Stomach (tissue), 8 donors: ENCODE measurements at regions not wholly inside any gene's neighbourhood (a gene's known extent, or its start where the extent isn't known, plus 50 kb on each side); places are given as distances from the start of the nearest gene placed in this dataset.

ENCODE experiments used
- DNase-seq, 2 donors: peaks; one replicate each; pipeline versions ENCODE4 v3.0.0 to v3.0.0-alpha.2; 2013 to 2019
- H3K27ac ChIP-seq, 5 donors: fragments of 200-600 bp in 4 of 5; sonication (generic) in 4 of 5; one replicate each; pipeline ENCODE4 v1.5.1; 2013 to 2019; ENCODE audit warnings: mild to moderate bottlenecking in 1 of 5, moderate library complexity in 1 of 5
- H3K27me3 ChIP-seq, 3 donors: fragments of 200-600 bp; sonication (generic); one replicate each; pipeline ENCODE4 v1.5.1; 2017 to 2019; ENCODE audit warnings: mixed run types in 1 of 3
- H3K36me3 ChIP-seq, 4 donors: fragments of 200-600 bp; sonication (generic); 1 replicate in 3 of 4; 2 replicates in 1 of 4; pipeline ENCODE4 v1.5.1; 2016 to 2019
- H3K4me1 ChIP-seq, 4 donors: fragments of 200-600 bp; sonication (generic); one replicate each; pipeline ENCODE4 v1.5.1; 2016 to 2019
- H3K4me3 ChIP-seq, 4 donors: fragments of 200-600 bp; sonication (generic) in 3 of 4; one replicate each; pipeline ENCODE4 v1.5.1; 2016 to 2019; ENCODE audit warnings: mild to moderate bottlenecking in 1 of 4
- H3K9me3 ChIP-seq, 4 donors: fragments of 200-600 bp; sonication (generic); one replicate each; pipeline ENCODE4 v1.5.1; 2016 to 2019
- CTCF ChIP-seq, 7 experiments: fragments of 450-650 bp in 4 of 7; fragments of 200-600 bp in 3 of 7; sonication (generic) in 3 of 7; IDR thresholded peaks; one replicate each; pipeline ENCODE4 v1.5.1; 2016 to 2019; ENCODE audit warnings: antibody characterized with exemption in 7 of 7, control low read depth in 2 of 7, mild to moderate bottlenecking in 1 of 7
- EP300 ChIP-seq: sonication (generic); formaldehyde crosslinking; IDR thresholded peaks from one replicate; pipeline ENCODE4 v1.6.1; 2017; ENCODE audit warnings: antibody characterized with exemption
- POLR2A ChIP-seq, 4 donors: fragments of 450-650 bp; IDR thresholded peaks; one replicate each; pipeline ENCODE4 v1.6.1; 2016; ENCODE audit warnings: antibody characterized with exemption in 4 of 4, control low read depth in 2 of 4, mild to moderate bottlenecking in 1 of 4, moderate library complexity in 1 of 4
- POLR2AphosphoS5 ChIP-seq, 3 donors: sonication (generic); formaldehyde crosslinking; IDR thresholded peaks; one replicate each; pipeline ENCODE4 v1.6.1; 2016; ENCODE audit warnings: antibody characterized with exemption in 3 of 3
- WGBS, 5 donors: extraction: QIAGEN DNeasy Blood & Tissue Kit in 3 of 5; methylation state at CpG; one replicate each; pipeline versions ENCODE4 v1.1.5 to v1.1.7; 2013 to 2018; 5-methylcytosine and 5-hydroxymethylcytosine counted together
- intact Hi-C: fragments of 100-400 bp; cut with DNase I; formaldehyde crosslinking; loops from one replicate; pipeline ENCODE4 v1.15.1; 2023; ENCODE audit warnings: low total_unique reads
- donor health status: healthy with polysubstance abuse.
- donor health status: Bipolar disorder and iron deficiency.
- donor health status: healthy.

GRCh38 chr6:140546640-140547039 lies 1172.2 kb upstream of the CITED2 start:
- Histone ChIP-seq H3K4me3 (no peak overlapping the region), H3K9me3 (no peaks in the 10 kb centered on the region), H3K27ac (no peak overlapping the region), H3K36me3 (no peaks in the 10 kb centered on the region), H3K27me3 (no peaks in the 10 kb centered on the region), H3K4me1 (no peaks in the 10 kb centered on the region)
- TF ChIP-seq POLR2AphosphoS5 (IDR thresholded peaks at IDR 0.05) = no peak
- TF ChIP-seq EP300 = no peak
- TF ChIP-seq POLR2A (IDR thresholded peaks at IDR 0.05) = no peak
- no peak for TF ChIP-seq CTCF (IDR thresholded peaks at IDR 0.05)
- intact Hi-C loops = no loop called here
- no peak for DNase-seq
- 65 to 83% (median 78%) methylated on average over 3 of the region's 3 CpGs for WGBS, 5 donors

- Histone ChIP-seq H3K9me3 (no peaks in the 10 kb centered on the region), H3K4me3 (no peak overlapping the region), H3K4me1 (no peaks in the 10 kb centered on the region), H3K36me3 (no peaks in the 10 kb centered on the region), H3K27ac (no peak overlapping the region), H3K27me3 (no peaks in the 10 kb centered on the region)
- TF ChIP-seq POLR2AphosphoS5 (IDR thresholded peaks at IDR 0.05) (no peak), CTCF (IDR thresholded peaks at IDR 0.05) (no peak), EP300 (no peak), POLR2A (IDR thresholded peaks at IDR 0.05) (no peak)
- intact Hi-C loops = no loop called here
- WGBS, 5 donors = 80 to 92% (median 90%) methylated on average over 3 of the region's 3 CpGs
- no peak for DNase-seq
Measured at GRCh38 chr6:140544431-140544830, 1170.0 kb upstream of the CITED2 start.

GRCh38 chr6:140542863-140543262 lies 1168.4 kb upstream of the CITED2 start:
- TF ChIP-seq EP300 = no peak
- no peak for TF ChIP-seq POLR2AphosphoS5 (IDR thresholded peaks at IDR 0.05)
- TF ChIP-seq POLR2A (IDR thresholded peaks at IDR 0.05) = no peak
- TF ChIP-seq CTCF (IDR thresholded peaks at IDR 0.05) = no peak
- intact Hi-C loops = no loop called here
- Histone ChIP-seq H3K27ac (no peak overlapping the region), H3K9me3 (no peaks in the 10 kb centered on the region), H3K36me3 (no peaks in the 10 kb centered on the region), H3K27me3 (no peaks in the 10 kb centered on the region), H3K4me1 (peaks cover 0 to 9% (median 2%) of the 10 kb centered on the region in 4 donors), H3K4me3 (no peak overlapping the region)
- 42 to 57% (median 44%) methylated on average over 3 of the region's 3 CpGs for WGBS, 5 donors
- DNase-seq = peak in 1 of 2 donors; percentile 39

- Histone ChIP-seq H3K36me3 (no peaks in the 10 kb centered on the region), H3K27me3 (no peaks in the 10 kb centered on the region), H3K9me3 (no peaks in the 10 kb centered on the region), H3K27ac (no peak overlapping the region), H3K4me1 (peaks cover 0 to 17% (median 2%) of the 10 kb centered on the region in 4 donors), H3K4me3 (no peak overlapping the region)
- intact Hi-C loops = no loop called here
- 81 to 94% (median 91%) methylated on average over 7 of the region's 7 CpGs for WGBS, 5 donors
- DNase-seq = no peak
- TF ChIP-seq CTCF (IDR thresholded peaks at IDR 0.05) = no peak
- no peak for TF ChIP-seq EP300
- TF ChIP-seq POLR2AphosphoS5 (IDR thresholded peaks at IDR 0.05) = no peak
- no peak for TF ChIP-seq POLR2A (IDR thresholded peaks at IDR 0.05)
Measured at GRCh38 chr6:140541288-140541687, 1166.8 kb upstream of the CITED2 start.
